Transverse colon (tissue), 4 donors: ENCODE measurements at regions not wholly inside any gene's neighbourhood (a gene's known extent, or its start where the extent isn't known, plus 50 kb on each side); places are given as distances from the start of the nearest gene placed in this dataset.

Experiments
- DNase-seq: peaks from one replicate; pipeline ENCODE4 v3.0.0-alpha.2; 2019
- H3K27ac ChIP-seq, 4 donors: fragments of 200-600 bp; sonication (generic); 2 replicates each; pipeline ENCODE4 v1.5.1; 2016 to 2018; ENCODE audit warnings: inconsistent platforms in 4 of 4
- H3K27me3 ChIP-seq: fragments of 200-600 bp; sonication (generic); 2 replicates; pipeline ENCODE4 v1.5.1; 2017; ENCODE audit warnings: inconsistent platforms
- H3K36me3 ChIP-seq, 4 donors: fragments of 200-600 bp; sonication (generic); 2 replicates each; pipeline ENCODE4 v1.5.1; 2017 to 2019; ENCODE audit warnings: inconsistent platforms in 4 of 4
- H3K4me1 ChIP-seq, 4 donors: fragments of 200-600 bp; sonication (generic); 2 replicates each; pipeline ENCODE4 v1.5.1; 2017 to 2020; ENCODE audit warnings: inconsistent platforms in 4 of 4
- H3K4me3 ChIP-seq, 4 donors: fragments of 200-600 bp; sonication (generic); 1 replicate in 1 of 4; 2 replicates in 3 of 4; pipeline versions ENCODE4 v1.5.1 to v1.6.1; 2017 to 2019; ENCODE audit warnings: inconsistent platforms in 4 of 4
- H3K9me3 ChIP-seq, 2 donors: fragments of 200-600 bp; sonication (generic); 2 replicates each; pipeline ENCODE4 v1.5.1; 2017 to 2019; ENCODE audit warnings: inconsistent platforms in 2 of 2
- CTCF ChIP-seq, 5 experiments: fragments of 200-600 bp in 3 of 5; fragments of 450-650 bp in 2 of 5; sonication (generic) in 3 of 5; IDR thresholded peaks; 1 replicate in 2 of 5; 2 replicates in 3 of 5; pipeline ENCODE4 v1.5.1; 2016 to 2017; ENCODE audit warnings: antibody characterized with exemption in 5 of 5, inconsistent platforms in 3 of 5, mild to moderate bottlenecking in 2 of 5, moderate library complexity in 1 of 5
- EP300 ChIP-seq: sonication (generic); formaldehyde crosslinking; IDR thresholded peaks from one replicate; pipeline ENCODE4 v1.6.1; 2017; ENCODE audit warnings: antibody characterized with exemption, low read depth
- POLR2A ChIP-seq: fragments of 450-650 bp; IDR thresholded peaks from one replicate; pipeline ENCODE4 v1.6.1; 2016; ENCODE audit warnings: antibody characterized with exemption, mild to moderate bottlenecking, moderate library complexity
- POLR2AphosphoS5 ChIP-seq, 3 donors: sonication (generic); formaldehyde crosslinking; IDR thresholded peaks; one replicate each; pipeline ENCODE4 v1.6.1; 2016; ENCODE audit warnings: antibody characterized with exemption in 3 of 3
- WGBS, 2 donors: methylation state at CpG; one replicate each; pipeline ENCODE4 v1.1.5; 2018; ENCODE audit warnings: low coverage in 1 of 2; 5-methylcytosine and 5-hydroxymethylcytosine counted together
- in situ Hi-C, 4 donors: fragments of 200-750 bp; cut with MboI; loops; one replicate each; pipeline versions ENCODE4 v1.15.0 to v1.15.1; 2017; ENCODE audit warnings: low sequenced_read_pairs in 3 of 4, low pct_ligation_motif_present in 1 of 4, low pct_unique_long_range_greater_than_20kb in 1 of 4
- intact Hi-C: fragments of 100-400 bp; cut with DNase I; formaldehyde crosslinking; loops from one replicate; pipeline ENCODE4 v1.15.1; 2023; ENCODE audit warnings: low total_unique reads

GRCh38 chr6:51161752-51162151 is 343.1 kb downstream of the TFAP2B start:
- Histone ChIP-seq H3K4me3 (no peak overlapping the region), H3K9me3 (no peaks in the 10 kb centered on the region), H3K27ac (no peak overlapping the region), H3K27me3 (no peaks in the 10 kb centered on the region), H3K4me1 (no peaks in the 10 kb centered on the region), H3K36me3 (no peaks in the 10 kb centered on the region)
- no peak for DNase-seq
- in situ Hi-C loops: no loop called here
- intact Hi-C loops: no loop called here
- TF ChIP-seq POLR2A (no peak), CTCF (IDR thresholded peaks at IDR 0.05) (no peak), EP300 (no peak), POLR2AphosphoS5 (IDR thresholded peaks at IDR 0.05) (no peak)

- no peaks in the 10 kb centered on the region for H3K36me3 ChIP-seq
- TF ChIP-seq POLR2A (no peak), EP300 (no peak), CTCF (IDR thresholded peaks at IDR 0.05) (no peak), POLR2AphosphoS5 (IDR thresholded peaks at IDR 0.05) (no peak)
- WGBS, 2 donors: 72 to 75% methylated on average over 6 of the region's 6 CpGs
- H3K9me3 ChIP-seq: no peaks in the 10 kb centered on the region
- no peak for DNase-seq
- H3K27me3 ChIP-seq: no peaks in the 10 kb centered on the region
- no peaks in the 10 kb centered on the region for H3K4me1 ChIP-seq
- H3K4me3 ChIP-seq: no peak overlapping the region
- H3K27ac ChIP-seq: no peak overlapping the region
- intact Hi-C loops: no loop called here
- in situ Hi-C loops: no loop called here
These were observed 345.3 kb downstream of the TFAP2B start for GRCh38 chr6:51163843-51164529.

- Histone ChIP-seq H3K36me3 (no peaks in the 10 kb centered on the region), H3K9me3 (no peaks in the 10 kb centered on the region), H3K4me3 (no peak overlapping the region), H3K27ac (no peak overlapping the region), H3K4me1 (no peaks in the 10 kb centered on the region), H3K27me3 (no peaks in the 10 kb centered on the region)
- no peak for TF ChIP-seq EP300
- no peak for TF ChIP-seq CTCF (IDR thresholded peaks at IDR 0.05)
- TF ChIP-seq POLR2AphosphoS5 (IDR thresholded peaks at IDR 0.05): no peak
- TF ChIP-seq POLR2A: no peak
- in situ Hi-C loops (no loop called here), intact Hi-C loops (no loop called here)
- WGBS, 2 donors: 37 to 60% methylated on average over 1 of the region's 1 CpG
- no peak for DNase-seq
These were observed 348.2 kb downstream of the TFAP2B start for GRCh38 chr6:51166914-51167313.

- Histone ChIP-seq H3K27me3 (no peaks in the 10 kb centered on the region), H3K4me1 (no peaks in the 10 kb centered on the region), H3K27ac (no peak overlapping the region), H3K36me3 (no peaks in the 10 kb centered on the region), H3K4me3 (no peak overlapping the region), H3K9me3 (no peaks in the 10 kb centered on the region)
- intact Hi-C loops (no loop called here), in situ Hi-C loops (no loop called here)
- no peak for DNase-seq
- TF ChIP-seq EP300 (no peak), POLR2A (no peak), POLR2AphosphoS5 (IDR thresholded peaks at IDR 0.05) (no peak), CTCF (IDR thresholded peaks at IDR 0.05) (no peak)
- 86 to 87% methylated on average over 1 of the region's 1 CpG for WGBS, 2 donors
These were observed 348.8 kb downstream of the TFAP2B start for GRCh38 chr6:51167468-51167867.
